ENCODE measurements at regions not wholly inside any gene's neighbourhood (a gene's known extent, or its start where the extent isn't known, plus 50 kb on each side); places are given as distances from the start of the nearest gene placed in this dataset.

DNA sequence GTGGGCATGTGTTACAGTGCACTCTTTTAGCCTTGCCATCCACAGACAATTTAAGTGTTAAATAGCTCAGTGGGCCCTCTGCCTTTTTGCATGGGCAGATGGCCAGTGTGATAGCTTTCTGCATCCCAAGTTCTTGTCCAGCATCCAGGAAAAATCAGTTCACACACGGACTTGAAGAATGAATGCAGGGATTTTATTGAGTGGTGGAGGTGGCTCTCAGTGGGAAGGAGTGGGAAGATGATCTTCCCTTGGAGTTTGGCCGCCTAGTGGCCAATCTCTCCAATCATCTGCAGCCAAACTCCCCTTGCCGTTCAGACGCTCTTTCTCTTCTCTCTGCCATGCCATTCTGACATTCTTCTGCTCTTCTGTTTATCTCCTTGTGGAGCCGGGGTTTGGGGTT is 322.4 kb upstream of the GRAMD2B start:
- Mint-ChIP-seq H3K36me3 (ENCODE audit: insufficient read depth) (no peaks in the 10 kb centered on the region), H3K9me3 (ENCODE audit: low read depth) (peaks cover 4% of the 10 kb centered on the region), H3K27ac (no peak overlapping the region), H3K4me1 (ENCODE audit: low read depth) (peaks cover 9% of the 10 kb centered on the region), H3K4me3 (ENCODE audit: low read depth) (no peak overlapping the region), H3K27me3 (no peaks in the 10 kb centered on the region)
- TF ChIP-seq, protein P1, sequence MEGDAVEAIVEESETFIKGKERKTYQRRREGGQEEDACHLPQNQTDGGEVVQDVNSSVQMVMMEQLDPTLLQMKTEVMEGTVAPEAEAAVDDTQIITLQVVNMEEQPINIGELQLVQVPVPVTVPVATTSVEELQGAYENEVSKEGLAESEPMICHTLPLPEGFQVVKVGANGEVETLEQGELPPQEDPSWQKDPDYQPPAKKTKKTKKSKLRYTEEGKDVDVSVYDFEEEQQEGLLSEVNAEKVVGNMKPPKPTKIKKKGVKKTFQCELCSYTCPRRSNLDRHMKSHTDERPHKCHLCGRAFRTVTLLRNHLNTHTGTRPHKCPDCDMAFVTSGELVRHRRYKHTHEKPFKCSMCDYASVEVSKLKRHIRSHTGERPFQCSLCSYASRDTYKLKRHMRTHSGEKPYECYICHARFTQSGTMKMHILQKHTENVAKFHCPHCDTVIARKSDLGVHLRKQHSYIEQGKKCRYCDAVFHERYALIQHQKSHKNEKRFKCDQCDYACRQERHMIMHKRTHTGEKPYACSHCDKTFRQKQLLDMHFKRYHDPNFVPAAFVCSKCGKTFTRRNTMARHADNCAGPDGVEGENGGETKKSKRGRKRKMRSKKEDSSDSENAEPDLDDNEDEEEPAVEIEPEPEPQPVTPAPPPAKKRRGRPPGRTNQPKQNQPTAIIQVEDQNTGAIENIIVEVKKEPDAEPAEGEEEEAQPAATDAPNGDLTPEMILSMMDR (IDR thresholded peaks at IDR 0.05; ENCODE audit: unreplicated experiment), result peak; percentile 24
- DNase-seq (ENCODE audit: low spot score, unreplicated experiment), result no peak

DNA sequence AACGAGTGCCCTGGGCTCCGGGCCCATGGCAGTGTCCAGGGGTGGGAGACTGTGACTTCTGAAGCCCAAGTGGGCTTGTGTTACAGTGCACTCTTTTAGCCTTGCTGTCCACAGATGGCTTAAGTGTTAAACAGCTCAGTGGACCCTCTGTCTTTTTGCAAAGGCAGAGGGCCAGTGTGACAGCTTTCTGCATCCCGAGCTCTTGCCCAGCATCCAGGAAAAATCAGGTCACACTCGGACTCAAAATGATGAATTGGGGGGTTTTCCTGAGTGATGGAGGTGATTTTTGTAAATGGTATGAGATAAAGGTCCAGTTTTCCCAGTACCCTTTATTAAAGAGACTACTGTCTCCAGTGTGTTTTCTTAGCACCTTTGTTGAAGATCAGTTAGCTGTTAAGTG is 321.3 kb upstream of the GRAMD2B start:
- H3K36me3 Mint-ChIP-seq (ENCODE audit: insufficient read depth), result no peaks in the 10 kb centered on the region
- H3K9me3 Mint-ChIP-seq (ENCODE audit: low read depth), result peaks cover 4% of the 10 kb centered on the region
- H3K27ac Mint-ChIP-seq, result no peak overlapping the region

DNA sequence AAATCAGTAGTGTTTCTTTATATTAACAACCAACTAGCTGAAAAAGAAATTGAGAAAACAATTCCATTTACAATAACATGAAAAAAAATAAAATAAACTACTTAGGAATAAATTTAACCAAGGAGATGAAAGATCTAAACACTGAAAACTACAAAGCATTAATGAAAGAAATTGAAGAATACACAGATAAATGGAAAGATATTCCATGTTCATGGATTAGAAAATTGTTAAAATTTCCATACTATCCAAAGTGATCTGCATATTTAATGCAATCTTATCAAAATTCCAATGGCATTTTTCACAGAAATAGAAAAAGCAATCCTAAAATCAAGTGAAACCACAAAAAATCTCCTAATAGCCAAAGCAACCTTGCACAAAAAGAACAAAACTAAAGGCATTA is 320.2 kb upstream of the GRAMD2B start:
- TF ChIP-seq, protein P1 (IDR thresholded peaks at IDR 0.05; ENCODE audit: unreplicated experiment), result no peak
- Mint-ChIP-seq H3K4me3 (ENCODE audit: low read depth) (no peak overlapping the region), H3K4me1 (ENCODE audit: low read depth) (peaks cover 9% of the 10 kb centered on the region), H3K9me3 (ENCODE audit: low read depth) (peaks cover 4% of the 10 kb centered on the region), H3K36me3 (ENCODE audit: insufficient read depth) (no peaks in the 10 kb centered on the region), H3K27ac (no peak overlapping the region), H3K27me3 (no peaks in the 10 kb centered on the region)
- DNase-seq (ENCODE audit: low spot score, unreplicated experiment), result no peak

More for the DNA sequence above, 321.3 kb upstream of the GRAMD2B start:
- peaks cover 9% of the 10 kb centered on the region for H3K4me1 Mint-ChIP-seq (ENCODE audit: low read depth)
- no peak for DNase-seq (ENCODE audit: low spot score, unreplicated experiment)
- H3K27me3 Mint-ChIP-seq, result no peaks in the 10 kb centered on the region
- H3K4me3 Mint-ChIP-seq (ENCODE audit: low read depth), result no peak overlapping the region
- TF ChIP-seq, protein P1 (IDR thresholded peaks at IDR 0.05; ENCODE audit: unreplicated experiment), result no peak

DNA sequence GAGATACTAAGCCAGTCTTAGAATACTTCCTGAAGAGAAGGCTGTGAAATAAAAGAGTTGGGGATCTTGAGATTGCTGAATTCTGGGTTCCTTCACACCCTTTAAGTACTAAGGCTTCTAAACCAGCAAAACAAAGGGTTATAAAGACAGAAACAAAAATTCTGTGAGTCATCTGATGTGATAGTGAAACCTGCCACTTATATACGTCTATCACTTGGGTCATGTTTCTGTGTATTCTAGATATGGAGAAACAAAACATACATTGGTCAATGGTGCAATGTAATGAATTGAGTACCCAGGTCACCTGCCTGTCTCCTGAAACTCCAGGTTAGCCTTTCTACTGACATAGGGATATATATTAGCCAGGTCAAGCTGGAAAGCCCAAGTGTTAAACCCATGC is 319.3 kb upstream of the GRAMD2B start:
- no peak overlapping the region for H3K4me3 Mint-ChIP-seq (ENCODE audit: low read depth)
- no peak for DNase-seq (ENCODE audit: low spot score, unreplicated experiment)
- TF ChIP-seq, protein P1 (IDR thresholded peaks at IDR 0.05; ENCODE audit: unreplicated experiment), result no peak

DNA sequence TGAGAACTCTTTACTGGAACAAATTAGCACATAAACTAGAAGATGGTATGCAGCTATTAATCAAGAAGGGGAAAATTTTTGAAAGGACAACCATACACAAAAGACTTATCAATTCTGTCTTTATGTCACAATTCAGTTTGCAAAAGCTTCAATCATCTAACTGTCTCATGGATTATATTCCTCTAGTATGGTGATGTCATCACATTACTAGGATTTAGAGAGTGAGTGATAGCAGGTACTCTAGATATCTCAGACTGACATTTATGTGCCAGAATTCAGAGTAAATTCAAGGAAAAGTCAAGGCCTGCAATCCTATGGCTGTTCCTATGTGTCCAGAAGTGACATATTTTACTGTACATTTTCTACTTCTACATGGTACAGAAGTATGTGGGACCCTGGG is 318.9 kb upstream of the GRAMD2B start:
- H3K27ac Mint-ChIP-seq, result no peak overlapping the region
- H3K4me3 Mint-ChIP-seq (ENCODE audit: low read depth), result no peak overlapping the region
- peaks cover 4% of the 10 kb centered on the region for H3K9me3 Mint-ChIP-seq (ENCODE audit: low read depth)
- TF ChIP-seq, protein P1 (IDR thresholded peaks at IDR 0.05; ENCODE audit: unreplicated experiment), result no peak
- H3K4me1 Mint-ChIP-seq (ENCODE audit: low read depth), result peaks cover 8% of the 10 kb centered on the region
- no peak for DNase-seq (ENCODE audit: low spot score, unreplicated experiment)
- H3K27me3 Mint-ChIP-seq, result no peaks in the 10 kb centered on the region
- H3K36me3 Mint-ChIP-seq (ENCODE audit: insufficient read depth), result no peaks in the 10 kb centered on the region

More for the DNA sequence above, 319.3 kb upstream of the GRAMD2B start:
- H3K27ac Mint-ChIP-seq, result no peak overlapping the region
- no peaks in the 10 kb centered on the region for H3K27me3 Mint-ChIP-seq
- peaks cover 11% of the 10 kb centered on the region for H3K4me1 Mint-ChIP-seq (ENCODE audit: low read depth)
- peaks cover 4% of the 10 kb centered on the region for H3K9me3 Mint-ChIP-seq (ENCODE audit: low read depth)
- H3K36me3 Mint-ChIP-seq (ENCODE audit: insufficient read depth), result no peaks in the 10 kb centered on the region
